ENCODE measurements at regions not wholly inside any gene's neighbourhood (a gene's known extent, or its start where the extent isn't known, plus 50 kb on each side); places are given as distances from the start of the nearest gene placed in this dataset.
"Not testable (repeated sequence)": the region's sequence is repeated elsewhere in the genome, so short reads cannot be mapped to it uniquely, and the experiment has no call there.

- no peaks in the 10 kb centered on the region for H3K4me1 Mint-ChIP-seq
- no peaks in the 10 kb centered on the region for H3K27me3 Mint-ChIP-seq (ENCODE audit: low read depth)
- no peak overlapping the region for H3K4me3 Mint-ChIP-seq
- H3K36me3 Mint-ChIP-seq (ENCODE audit: low read depth) = no peaks in the 10 kb centered on the region
- no peak for DNase-seq (ENCODE audit: low read depth, low spot score)
- H3K9me3 Mint-ChIP-seq = peaks cover 3% of the 10 kb centered on the region
- TF ChIP-seq CTCF (conservative IDR thresholded peaks at IDR 0.05) = no peak
- H3K27ac Mint-ChIP-seq (ENCODE audit: unreplicated experiment) = no peak overlapping the region
Measured at GRCh38 chr3:95334461-95334860, 1271.6 kb downstream of the NSUN3 start.

- H3K27ac Mint-ChIP-seq (ENCODE audit: unreplicated experiment) = no peak overlapping the region
- DNase-seq (ENCODE audit: low read depth, low spot score) = no peak
- H3K4me1 Mint-ChIP-seq = no peaks in the 10 kb centered on the region
- H3K36me3 Mint-ChIP-seq (ENCODE audit: low read depth) = no peaks in the 10 kb centered on the region
- TF ChIP-seq CTCF (conservative IDR thresholded peaks at IDR 0.05) = no peak
- no peaks in the 10 kb centered on the region for H3K27me3 Mint-ChIP-seq (ENCODE audit: low read depth)
- no peak overlapping the region for H3K4me3 Mint-ChIP-seq
- H3K9me3 Mint-ChIP-seq = peaks cover 3% of the 10 kb centered on the region
Measured at GRCh38 chr3:95335517-95335916, 1272.7 kb downstream of the NSUN3 start.

GRCh38 chr3:95338446-95338845 lies 1275.6 kb downstream of the NSUN3 start:
- Mint-ChIP-seq H3K36me3 (ENCODE audit: low read depth) (no peaks in the 10 kb centered on the region), H3K9me3 (peaks cover 3% of the 10 kb centered on the region), H3K4me1 (no peaks in the 10 kb centered on the region), H3K27ac (ENCODE audit: unreplicated experiment) (no peak overlapping the region), H3K27me3 (ENCODE audit: low read depth) (no peaks in the 10 kb centered on the region), H3K4me3 (no peak overlapping the region)
- no peak for TF ChIP-seq CTCF (conservative IDR thresholded peaks at IDR 0.05)
- no peak for DNase-seq (ENCODE audit: low read depth, low spot score)

- TF ChIP-seq CTCF (conservative IDR thresholded peaks at IDR 0.05) = no peak
- no peak overlapping the region for H3K27ac Mint-ChIP-seq (ENCODE audit: unreplicated experiment)
- H3K4me3 Mint-ChIP-seq = no peak overlapping the region
- H3K9me3 Mint-ChIP-seq = no peaks in the 10 kb centered on the region
- H3K27me3 Mint-ChIP-seq (ENCODE audit: low read depth) = no peaks in the 10 kb centered on the region
- H3K4me1 Mint-ChIP-seq = no peaks in the 10 kb centered on the region
- no peaks in the 10 kb centered on the region for H3K36me3 Mint-ChIP-seq (ENCODE audit: low read depth)
- no peak for DNase-seq (ENCODE audit: low read depth, low spot score)
Measured at GRCh38 chr3:95341314-95341713, 1278.5 kb downstream of the NSUN3 start.

GRCh38 chr3:95343228-95343627 lies 1280.4 kb downstream of the NSUN3 start:
- Mint-ChIP-seq H3K4me1 (no peaks in the 10 kb centered on the region), H3K27ac (ENCODE audit: unreplicated experiment) (no peak overlapping the region), H3K27me3 (ENCODE audit: low read depth) (no peaks in the 10 kb centered on the region), H3K36me3 (ENCODE audit: low read depth) (no peaks in the 10 kb centered on the region), H3K9me3 (no peaks in the 10 kb centered on the region), H3K4me3 (no peak overlapping the region)
- no peak for TF ChIP-seq CTCF (conservative IDR thresholded peaks at IDR 0.05)
- DNase-seq (ENCODE audit: low read depth, low spot score) = no peak

- DNase-seq (ENCODE audit: low read depth, low spot score) = no peak
- H3K27me3 Mint-ChIP-seq (ENCODE audit: low read depth) = no peaks in the 10 kb centered on the region
- H3K36me3 Mint-ChIP-seq (ENCODE audit: low read depth) = no peaks in the 10 kb centered on the region
- H3K27ac Mint-ChIP-seq (ENCODE audit: unreplicated experiment) = no peak overlapping the region
- H3K4me1 Mint-ChIP-seq = no peaks in the 10 kb centered on the region
- TF ChIP-seq CTCF (conservative IDR thresholded peaks at IDR 0.05) = no peak
- no peaks in the 10 kb centered on the region for H3K9me3 Mint-ChIP-seq
- H3K4me3 Mint-ChIP-seq = no peak overlapping the region
Measured at GRCh38 chr3:95343767-95344166, 1280.9 kb downstream of the NSUN3 start.

- H3K27me3 Mint-ChIP-seq (ENCODE audit: low read depth); H3K4me3 Mint-ChIP-seq; DNase-seq (ENCODE audit: low read depth, low spot score); H3K9me3 Mint-ChIP-seq; H3K36me3 Mint-ChIP-seq (ENCODE audit: low read depth); H3K4me1 Mint-ChIP-seq: not testable (repeated sequence)
- peak overlapping the region; percentile 38 for H3K27ac Mint-ChIP-seq (ENCODE audit: unreplicated experiment)
Measured at GRCh38 chr3:95347936-95348335, 1285.1 kb downstream of the NSUN3 start.

Measured in neural crest cell (in vitro differentiated cells).